Stimulated activated CD4-positive, alpha-beta T cell treated with anti-CD3 and anti-CD28 coated beads, Interleukin-15, amount 100 ng/mL, for 24 hours (primary cell): ENCODE measurements at regions not wholly inside any gene's neighbourhood (a gene's known extent, or its start where the extent isn't known, plus 50 kb on each side); places are given as distances from the start of the nearest gene placed in this dataset.

ENCODE experiments used
- DNase-seq: peaks from one replicate; pipeline ENCODE4 v3.0.0-alpha.2; 2020

GRCh38 chr11:37695283-37695682, 1097.2 kb upstream of the RAG2 start:
- no peak for DNase-seq

- DNase-seq: no peak
Observed at GRCh38 chr11:37689951-37690350, 1091.9 kb upstream of the RAG2 start.

- DNase-seq: no peak
Observed at GRCh38 chr11:37688456-37688855, 1090.4 kb upstream of the RAG2 start.

GRCh38 chr11:37687130-37687529, 1089.1 kb upstream of the RAG2 start:
- DNase-seq: no peak

- DNase-seq: no peak
Observed at GRCh38 chr11:37671321-37671720, 1073.3 kb upstream of the RAG2 start.

- no peak for DNase-seq
Observed at GRCh38 chr11:37666960-37667359, 1068.9 kb upstream of the RAG2 start.

GRCh38 chr11:37657645-37658044, 1059.6 kb upstream of the RAG2 start:
- no peak for DNase-seq

- DNase-seq: no peak
Observed at GRCh38 chr11:37647767-37648166, 1049.7 kb upstream of the RAG2 start.

- no peak for DNase-seq
Observed at GRCh38 chr11:37643968-37644367, 1045.9 kb upstream of the RAG2 start.

GRCh38 chr11:37642296-37642695, 1044.3 kb upstream of the RAG2 start:
- no peak for DNase-seq

- no peak for DNase-seq
Observed at GRCh38 chr11:37632748-37633147, 1034.7 kb upstream of the RAG2 start.

GRCh38 chr11:37630866-37631265, 1032.8 kb upstream of the RAG2 start:
- DNase-seq: no peak

- no peak for DNase-seq
Observed at GRCh38 chr11:37623778-37624177, 1025.7 kb upstream of the RAG2 start.

GRCh38 chr11:37621662-37622061, 1023.6 kb upstream of the RAG2 start:
- no peak for DNase-seq

- DNase-seq: no peak
Observed at GRCh38 chr11:37616291-37616690, 1018.3 kb upstream of the RAG2 start.

- DNase-seq: no peak
Observed at GRCh38 chr11:37613031-37613430, 1015.0 kb upstream of the RAG2 start.

- DNase-seq: no peak
Observed at GRCh38 chr11:37612146-37612545, 1014.1 kb upstream of the RAG2 start.

GRCh38 chr11:37605229-37605628, 1007.2 kb upstream of the RAG2 start:
- no peak for DNase-seq

GRCh38 chr11:37598381-37598780, 1000.3 kb upstream of the RAG2 start:
- no peak for DNase-seq

- DNase-seq: no peak
Observed at GRCh38 chr11:37597776-37598175, 999.7 kb upstream of the RAG2 start.

- no peak for DNase-seq
Observed at GRCh38 chr11:37595845-37596244, 997.8 kb upstream of the RAG2 start.

- DNase-seq: no peak
Observed at GRCh38 chr11:37574361-37574760, 976.3 kb upstream of the RAG2 start.

- DNase-seq: no peak
Observed at GRCh38 chr11:37572491-37573171, 974.6 kb upstream of the RAG2 start.

GRCh38 chr11:37571246-37571645, 973.2 kb upstream of the RAG2 start:
- DNase-seq: no peak

GRCh38 chr11:37560991-37561390, 963.0 kb upstream of the RAG2 start:
- no peak for DNase-seq

- no peak for DNase-seq
Observed at GRCh38 chr11:37560346-37560745, 962.3 kb upstream of the RAG2 start.
